B cell (primary cell): ENCODE measurements at regions not wholly inside any gene's neighbourhood (a gene's known extent, or its start where the extent isn't known, plus 50 kb on each side); places are given as distances from the start of the nearest gene placed in this dataset.

Experiments
- ATAC-seq: fragments of 200-7000 bp; cut with Tn5 transposase; one replicate; pipeline ENCODE4 v1.10.0; 2021; ENCODE audit warnings: low read depth, mild to moderate bottlenecking, moderate number of reproducible peaks, moderate library complexity
- CTCF ChIA-PET: fragments of 350-600 bp; sonication (Branson Sonifier 250); formaldehyde crosslinking; loops from one replicate; lab custom pipeline; 2021; ENCODE audit warnings: antibody characterized with exemption, inconsistent platforms; lab: Charles Lee
- POLR2A ChIA-PET: fragments of 350-600 bp; sonication (Branson Sonifier 250); formaldehyde crosslinking; loops from one replicate; lab custom pipeline; 2021; ENCODE audit warnings: antibody characterized with exemption; lab: Charles Lee
- DNase-seq: peaks from one replicate; pipeline ENCODE4 v3.0.0; 2013
- H2AFZ ChIP-seq: 2 replicates; pipeline ENCODE4 v1.6.1; 2012; ENCODE audit warnings: mild to moderate bottlenecking, low read depth, low read length; ENCODE audit not compliant: insufficient read depth, poor library complexity, severe bottlenecking
- H3K27ac ChIP-seq, 2 donors: 1 replicate in 1 of 2; 2 replicates in 1 of 2; pipeline ENCODE4 v1.5.1; 2012 to 2013; ENCODE audit warnings: low read length in 2 of 2, mild to moderate bottlenecking in 2 of 2, moderate library complexity in 1 of 2
- H3K27me3 ChIP-seq, 4 experiments: fragments of 200-600 bp in 1 of 4; sonication (generic) in 1 of 4; replicated peaks in 1 of 4; 1 replicate in 2 of 4; 2 replicates in 2 of 4; pipeline versions ENCODE4 v1.6.1 to v1.7.0; 2013 to 2016; ENCODE audit warnings: low read length in 3 of 4, mild to moderate bottlenecking in 2 of 4, mixed read lengths in 1 of 4, moderate library complexity in 1 of 4; ENCODE audit not compliant: insufficient read depth in 4 of 4, control insufficient read depth in 3 of 4; ENCODE audit errors: control extremely low read depth in 1 of 4
- H3K36me3 ChIP-seq, 2 experiments: replicated peaks in 1 of 2; 1 replicate in 1 of 2; 2 replicates in 1 of 2; pipeline versions ENCODE4 v1.6.1 to v1.7.1; 2013; ENCODE audit warnings: low read length in 1 of 2; ENCODE audit not compliant: insufficient read depth in 2 of 2, control insufficient read depth in 1 of 2; ENCODE audit errors: control extremely low read depth in 1 of 2, extremely low read depth in 1 of 2
- H3K4me1 ChIP-seq, 2 donors: fragments of 200-600 bp in 1 of 2; sonication (generic) in 1 of 2; 1 replicate in 1 of 2; 2 replicates in 1 of 2; pipeline versions ENCODE4 v1.5.1 to v1.6.1; 2013 to 2017; ENCODE audit warnings: low read length in 2 of 2; ENCODE audit not compliant: control insufficient read depth in 2 of 2, insufficient read depth in 2 of 2
- H3K4me2 ChIP-seq: replicated peaks from 2 replicates; pipeline ENCODE3; 2012; ENCODE audit warnings: mild to moderate bottlenecking, low read depth, low read length; ENCODE audit not compliant: poor library complexity, severe bottlenecking
- H3K4me3 ChIP-seq, 5 experiments: fragments of 200-600 bp in 1 of 5; sonication (generic) in 1 of 5; 1 replicate in 3 of 5; 2 replicates in 2 of 5; pipeline versions ENCODE4 v1.5.1 to v1.7.0; 2011 to 2016; ENCODE audit warnings: low read length in 4 of 5, mild to moderate bottlenecking in 4 of 5, low read depth in 2 of 5, control low read depth in 1 of 5, moderate library complexity in 1 of 5; ENCODE audit not compliant: insufficient read depth in 1 of 5; ENCODE audit errors: control extremely low read depth in 1 of 5, extremely low read depth in 1 of 5
- H3K79me2 ChIP-seq: fragments of 200-600 bp; sonication (generic); one replicate; pipeline ENCODE4 v1.6.0; 2016; ENCODE audit warnings: low read length; ENCODE audit not compliant: control insufficient read depth, insufficient read depth
- H3K9ac ChIP-seq: fragments of 200-600 bp; sonication (generic); 2 replicates; pipeline ENCODE4 v1.6.1; 2017; ENCODE audit warnings: mild to moderate bottlenecking, low read length, moderate library complexity
- H3K9me3 ChIP-seq, 3 donors: one replicate each; pipeline versions ENCODE4 v1.6.1 to v1.7.1; 2013; ENCODE audit warnings: low read length in 2 of 3; ENCODE audit not compliant: control insufficient read depth in 2 of 3, insufficient read depth in 1 of 3; ENCODE audit errors: control extremely low read depth in 1 of 3
- H4K20me1 ChIP-seq: 2 replicates; pipeline ENCODE4 v1.6.0; 2012; ENCODE audit warnings: mild to moderate bottlenecking, low read length; ENCODE audit not compliant: insufficient read depth, control insufficient read depth, poor library complexity, severe bottlenecking
- H3K27ac Mint-ChIP-seq: one replicate; pipeline ENCODE4 v1.8.0; 2021; ENCODE audit warnings: mixed read lengths
- H3K27me3 Mint-ChIP-seq: one replicate; pipeline ENCODE4 v1.8.0; 2021; ENCODE audit warnings: mixed read lengths
- H3K4me1 Mint-ChIP-seq: one replicate; pipeline ENCODE4 v1.8.0; 2021; ENCODE audit warnings: mixed read lengths
- H3K4me3 Mint-ChIP-seq: one replicate; pipeline ENCODE4 v1.8.0; 2021; ENCODE audit warnings: mixed read lengths
- H3K9me3 Mint-ChIP-seq: one replicate; pipeline ENCODE4 v1.8.0; 2022; ENCODE audit warnings: mixed read lengths; ENCODE audit not compliant: insufficient read depth
- CTCF ChIP-seq: fragments of 200-600 bp; IDR thresholded peaks from one replicate; pipeline ENCODE4 v1.8.0; 2022; ENCODE audit warnings: antibody characterized with exemption, mild to moderate bottlenecking
- EZH2 ChIP-seq: IDR thresholded peaks from 2 replicates; pipeline ENCODE4 v1.6.1; 2012; ENCODE audit warnings: borderline replicate concordance, low read depth, mild to moderate bottlenecking, moderate library complexity, low read length; ENCODE audit not compliant: insufficient read depth, poor library complexity, severe bottlenecking
- WGBS: methylation state at CpG from one replicate; pipeline ENCODE4 v1.1.5; 2013; ENCODE audit warnings: missing lambda C conversion rate; ENCODE audit not compliant: insufficient coverage; 5-methylcytosine and 5-hydroxymethylcytosine counted together
- intact Hi-C: fragments of 100-400 bp; cut with micrococcal nuclease; formaldehyde crosslinking; loops from one replicate; pipeline ENCODE4 v1.10.0; 2022

GRCh38 chr7:69341288-69341687 is 257.0 kb upstream of the AUTS2 start:
- WGBS: 100% methylated on average over 1 of the region's 1 CpG
- Histone ChIP-seq H3K4me3 (no peak overlapping the region), H3K4me1 (no peaks in the 10 kb centered on the region), H2AFZ (no peak overlapping the region), H3K27me3 (peaks cover 0 to 2% (median 0%) of the 10 kb centered on the region in 4 experiments), H3K9ac (no peak overlapping the region), H3K9me3 (no peaks in the 10 kb centered on the region), H4K20me1 (no peaks in the 10 kb centered on the region), H3K36me3 (no peaks in the 10 kb centered on the region), H3K79me2 (no peaks in the 10 kb centered on the region), H3K27ac (no peak overlapping the region), H3K4me2 (no peak overlapping the region)
- ChIA-PET CTCF (no interaction called here), POLR2A (interaction anchor here (0.7 kb wide), 1 partner anchor 503 kb away, joined by 7 read pairs; no protein-coding TSS in a partner anchor)
- Mint-ChIP-seq H3K4me1 (no peaks in the 10 kb centered on the region), H3K9me3 (peaks cover 9% of the 10 kb centered on the region), H3K27me3 (peaks cover 4% of the 10 kb centered on the region), H3K4me3 (no peak overlapping the region), H3K27ac (no peak overlapping the region)
- ATAC-seq (no peak), DNase-seq (no peak)
- intact Hi-C loops: no loop called here
- TF ChIP-seq CTCF (no peak), EZH2 (no peak)

GRCh38 chr7:69342154-69342884 is 256.0 kb upstream of the AUTS2 start:
- no peak overlapping the region for H3K4me3 ChIP-seq
- no peaks in the 10 kb centered on the region for H3K4me1 Mint-ChIP-seq
- no peaks in the 10 kb centered on the region for H3K9me3 ChIP-seq
- no peak overlapping the region for H3K4me3 Mint-ChIP-seq
- POLR2A ChIA-PET: no interaction called here
- no peak overlapping the region for H3K27ac ChIP-seq
- no peaks in the 10 kb centered on the region for H3K36me3 ChIP-seq
- H2AFZ ChIP-seq: no peak overlapping the region
- CTCF ChIA-PET: no interaction called here
- H3K27me3 ChIP-seq: peaks cover 0 to 2% (median 0%) of the 10 kb centered on the region in 4 experiments
- H3K9ac ChIP-seq: no peak overlapping the region
- TF ChIP-seq CTCF (no peak), EZH2 (no peak)
- no peak for DNase-seq
- no peaks in the 10 kb centered on the region for H4K20me1 ChIP-seq
- H3K4me1 ChIP-seq: no peaks in the 10 kb centered on the region
- no peak overlapping the region for H3K4me2 ChIP-seq
- peaks cover 9% of the 10 kb centered on the region for H3K9me3 Mint-ChIP-seq
- H3K27ac Mint-ChIP-seq: no peak overlapping the region
- no peaks in the 10 kb centered on the region for H3K79me2 ChIP-seq
- 96% methylated on average over 5 of the region's 10 CpGs for WGBS
- H3K27me3 Mint-ChIP-seq: peaks cover 4% of the 10 kb centered on the region
- ATAC-seq: no peak
- intact Hi-C loops: no loop called here
